ENCODE measurements at regions not wholly inside any gene's neighbourhood (a gene's known extent, or its start where the extent isn't known, plus 50 kb on each side); places are given as distances from the start of the nearest gene placed in this dataset.

GRCh38 chr2:118675531-118675930, 171.9 kb downstream of the EN1 start:
- TF ChIP-seq CTCF (IDR thresholded peaks at IDR 0.05 in 2 of 3, conservative IDR thresholded peaks at IDR 0.05 in 1 of 3; ENCODE audit: insufficient read depth in 2 of 3, low read depth in 1 of 3, low read length in 3 of 3) (no peak), RBBP5 (IDR thresholded peaks at IDR 0.05; ENCODE audit: borderline replicate concordance, insufficient read depth, low read length, poor library complexity, severe bottlenecking) (no peak), HINFP (tag; conservative IDR thresholded peaks at IDR 0.05; ENCODE audit: low read depth) (no peak), EP300 (IDR thresholded peaks at IDR 0.05; ENCODE audit: low read length) (no peak)

Data from K562 (cell line).